ENCODE measurements at regions not wholly inside any gene's neighbourhood (a gene's known extent, or its start where the extent isn't known, plus 50 kb on each side); places are given as distances from the start of the nearest gene placed in this dataset.
"Not testable (repeated sequence)": the region's sequence is repeated elsewhere in the genome, so short reads cannot be mapped to it uniquely, and the experiment has no call there.

DNA sequence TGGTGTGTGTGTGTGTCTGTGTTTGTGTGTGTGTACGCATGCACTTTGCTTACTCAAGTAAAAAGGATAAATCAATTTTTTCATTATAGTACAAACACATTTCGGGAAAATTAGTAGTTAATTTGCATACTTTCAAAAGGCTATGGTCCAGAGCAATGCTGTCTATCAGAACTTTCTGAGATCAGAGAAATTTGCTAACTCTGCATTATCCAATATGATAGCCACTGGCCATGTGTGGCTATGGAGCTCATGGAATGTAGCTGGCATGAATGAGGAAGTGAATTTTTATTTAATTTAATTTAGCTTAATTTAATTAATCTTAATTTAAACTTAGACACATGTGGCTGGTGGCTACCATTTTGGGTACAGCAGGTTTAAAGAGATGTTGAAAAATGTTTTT is 289.6 kb downstream of the MAT2B start:
- no peak for DNase-seq

DNA sequence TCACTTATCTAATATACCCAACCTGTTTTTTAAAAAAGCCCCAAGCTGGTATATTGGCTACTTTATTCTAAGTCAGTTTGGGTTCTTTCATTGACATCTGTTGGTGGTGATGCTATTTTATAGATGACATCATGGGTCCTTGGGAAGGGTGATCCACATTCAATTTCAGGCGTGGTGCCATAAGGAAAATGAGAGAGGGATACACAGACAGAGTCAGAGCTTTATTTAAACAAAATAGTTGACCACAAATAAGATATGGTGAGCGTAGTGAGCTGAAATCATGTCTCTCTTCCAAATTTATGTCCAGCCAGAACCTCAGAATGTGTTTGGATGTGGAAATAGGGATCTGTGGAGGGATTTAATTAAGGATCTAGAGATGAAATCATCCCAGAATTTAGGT is 302.4 kb downstream of the MAT2B start:
- no peak for DNase-seq

DNA sequence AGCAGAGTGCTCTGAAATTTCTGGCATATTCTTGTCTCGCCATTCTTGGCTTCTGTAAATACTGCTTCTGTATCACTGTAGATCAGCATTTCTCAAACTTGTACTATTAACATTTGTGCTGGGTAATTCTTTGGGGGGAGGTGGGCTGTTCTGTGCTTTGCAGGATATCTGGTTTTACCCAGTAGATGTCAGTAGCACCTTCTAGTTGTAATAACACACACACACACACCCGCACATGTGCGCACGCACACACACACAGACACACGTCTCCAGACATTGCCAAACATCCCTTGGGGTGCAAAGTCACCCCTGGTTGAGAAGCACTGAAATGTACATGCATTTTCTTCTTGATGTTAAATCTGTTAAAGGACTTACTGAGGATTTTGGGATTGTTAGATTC is 304.1 kb downstream of the MAT2B start:
- no peak for DNase-seq

DNA sequence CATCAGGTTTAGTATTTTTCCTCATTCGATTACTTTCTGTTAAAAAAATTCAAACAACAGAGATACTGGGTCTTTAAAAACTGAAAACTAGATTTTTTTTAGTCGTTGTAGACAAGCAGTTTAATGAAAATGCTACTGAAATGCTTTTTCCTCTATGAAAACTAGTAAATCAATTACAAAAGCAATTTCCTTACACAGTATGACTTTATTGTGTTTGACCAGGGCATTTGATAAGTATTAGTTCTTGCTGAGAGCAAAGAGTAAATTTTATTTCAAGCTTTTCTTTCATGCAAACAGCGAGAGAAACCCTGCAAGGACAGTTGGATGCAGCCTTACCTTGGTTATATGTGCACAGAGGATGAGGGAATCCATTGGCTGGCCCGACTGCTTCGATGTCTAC is 308.5 kb downstream of the MAT2B start:
- DNase-seq = no peak

DNA sequence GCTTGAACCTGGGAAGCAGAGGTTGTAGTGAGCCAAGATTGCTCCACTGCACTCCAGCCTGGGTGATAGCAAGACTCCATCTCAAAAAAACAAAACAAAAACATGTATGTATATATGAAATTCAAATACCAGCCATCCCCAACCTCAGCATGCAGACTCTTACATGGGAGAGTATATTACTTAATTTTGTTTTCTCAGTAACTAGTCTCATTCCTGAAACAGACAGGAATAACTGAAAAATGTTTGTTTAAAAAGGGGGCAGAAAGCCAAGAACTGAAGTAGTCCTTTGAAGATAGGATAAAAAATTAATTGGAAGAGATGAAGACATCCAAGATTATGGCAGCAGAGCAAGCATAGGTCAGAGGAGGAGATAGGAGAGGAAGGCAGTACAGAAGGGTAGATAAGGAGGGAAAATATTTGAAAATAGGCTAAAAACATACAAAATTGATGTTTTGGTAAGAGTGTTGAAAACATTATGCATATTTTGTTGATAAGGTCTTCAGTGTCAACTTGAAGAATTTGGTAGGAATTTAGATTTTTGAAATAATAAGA is 309.9 kb downstream of the MAT2B start:
- DNase-seq = no peak

DNA sequence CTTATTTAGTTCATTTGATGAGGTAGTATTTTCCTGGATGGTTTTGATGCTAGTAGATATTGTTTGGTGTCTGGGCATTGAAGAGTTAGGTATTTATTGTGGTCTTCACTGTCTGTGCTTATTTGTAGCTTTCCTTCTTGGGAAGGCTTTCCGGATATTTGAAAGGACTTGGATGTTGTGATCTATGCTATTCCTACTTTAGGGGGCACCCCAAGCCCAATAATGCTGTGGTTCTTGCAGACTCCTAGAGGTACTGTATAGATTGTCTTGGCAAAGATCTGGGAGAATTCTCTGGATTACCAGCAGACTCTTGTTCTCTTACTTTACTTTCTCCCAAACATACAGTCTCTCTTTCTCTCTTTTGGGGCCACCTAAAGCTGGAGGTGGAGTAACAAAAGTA is 315.7 kb downstream of the MAT2B start:
- no peak for DNase-seq

DNA sequence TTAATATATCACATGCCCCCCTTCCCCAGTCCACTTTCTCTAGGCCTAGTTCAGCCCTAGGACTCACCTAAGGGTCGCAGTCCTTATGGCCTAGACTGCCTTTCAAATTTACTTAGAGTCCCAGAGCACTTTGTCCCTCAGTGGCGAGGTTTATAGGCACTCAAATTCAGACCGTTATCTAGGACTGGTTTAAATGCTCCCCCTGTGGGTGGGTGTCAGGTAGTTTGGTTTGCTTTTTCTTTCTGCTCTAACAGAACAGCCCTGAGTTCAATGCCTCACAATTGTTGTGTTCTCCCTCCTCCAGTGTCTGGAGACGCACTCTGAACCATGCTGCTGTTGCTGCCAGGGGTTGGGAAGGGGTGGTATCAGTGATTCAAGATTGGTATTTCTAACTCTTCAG is 317.1 kb downstream of the MAT2B start:
- DNase-seq = no peak

DNA sequence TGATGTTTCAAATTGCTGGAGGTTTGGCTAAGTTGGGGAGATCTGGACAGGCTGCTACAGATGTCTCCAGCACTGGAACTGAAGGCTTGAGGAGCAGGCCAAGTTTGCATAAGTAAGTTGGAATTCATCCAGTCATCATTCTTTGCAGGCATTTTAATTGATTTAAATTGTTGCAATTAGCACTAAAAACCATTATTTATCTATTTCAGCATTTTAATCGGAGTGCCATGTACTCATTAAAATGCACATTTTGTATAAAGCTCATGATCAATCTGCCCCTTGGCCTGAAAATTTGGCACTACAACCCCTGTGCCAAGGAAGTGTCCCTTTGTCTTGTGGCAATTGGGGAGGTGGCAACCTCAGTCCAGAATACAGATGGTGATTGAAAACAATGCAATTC is 320.2 kb downstream of the MAT2B start:
- no peak for DNase-seq

DNA sequence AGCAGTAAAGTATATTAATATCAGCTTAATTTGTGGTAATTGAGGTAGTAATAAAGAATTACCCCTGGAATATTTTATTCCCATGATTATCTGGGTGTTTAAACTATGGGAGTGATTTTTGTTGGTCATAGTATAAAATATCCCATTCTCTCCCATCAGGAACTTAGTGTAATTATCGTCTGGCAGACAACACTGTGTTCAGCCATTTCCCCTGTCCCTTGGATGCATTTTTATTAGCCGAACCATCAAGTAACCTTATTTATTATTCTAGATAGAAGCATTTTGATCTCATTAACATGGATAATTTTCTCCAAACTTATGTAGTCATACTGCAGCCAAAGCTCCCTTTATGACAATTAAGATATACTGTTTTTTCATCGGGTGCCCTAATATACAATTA is 320.8 kb downstream of the MAT2B start:
- no peak for DNase-seq

DNA sequence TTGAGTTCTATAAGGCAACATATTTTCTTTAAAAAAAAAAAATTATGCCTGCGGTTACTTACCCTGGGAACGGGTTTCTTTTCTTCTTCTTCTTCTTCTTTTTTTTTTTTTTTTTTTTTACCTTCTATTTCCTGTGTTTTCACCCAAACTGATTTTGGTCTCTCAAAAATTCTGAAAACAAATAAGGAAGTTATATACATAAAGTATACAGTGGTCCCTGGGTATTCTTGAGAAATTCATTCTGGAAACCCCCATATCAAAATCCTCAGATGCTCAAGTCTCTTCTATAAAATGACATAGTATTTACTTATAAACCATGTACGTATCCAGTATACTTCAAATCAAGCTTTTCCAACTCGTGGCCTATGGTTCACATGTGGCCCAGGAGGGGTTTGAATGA is 326.7 kb downstream of the MAT2B start:
- no peak for DNase-seq

DNA sequence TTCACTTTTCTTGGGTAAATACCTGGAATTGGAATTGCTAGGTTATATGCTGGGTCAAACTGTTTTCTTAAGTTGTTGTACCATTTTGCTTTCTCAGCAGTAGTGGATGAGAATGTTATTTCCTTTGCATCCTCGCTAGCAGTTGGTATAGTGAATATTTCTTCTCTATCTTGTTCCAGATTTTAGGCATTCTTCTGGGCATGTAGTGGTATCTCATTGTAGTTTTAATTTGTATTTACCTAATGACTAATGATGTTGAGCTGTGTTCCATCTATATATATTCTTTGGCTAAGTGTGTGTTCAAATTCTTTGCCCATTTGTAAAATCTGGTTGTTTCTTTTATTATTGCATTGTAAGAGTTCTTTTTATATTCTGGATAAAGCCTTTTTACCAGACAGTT is 333.3 kb downstream of the MAT2B start:
- DNase-seq = no peak

DNA sequence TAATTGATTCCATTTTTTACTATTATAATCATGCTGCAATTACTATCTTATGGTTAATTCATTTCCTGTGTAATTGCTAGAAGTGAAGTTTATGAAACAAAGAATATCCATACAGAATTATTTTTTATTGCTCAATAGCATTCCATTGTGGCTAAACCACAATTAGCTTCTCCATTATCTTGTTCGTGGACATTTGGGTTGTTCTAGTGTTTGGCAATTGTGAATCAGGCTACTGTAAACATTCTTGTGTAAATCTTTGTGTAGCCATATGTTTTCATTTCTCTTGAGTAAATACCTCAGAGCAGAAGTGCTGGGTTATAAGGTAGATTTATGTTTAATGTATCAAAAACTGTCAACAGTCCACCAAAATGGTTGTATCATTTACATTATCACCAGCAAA is 341.1 kb downstream of the MAT2B start:
- DNase-seq = no peak

DNA sequence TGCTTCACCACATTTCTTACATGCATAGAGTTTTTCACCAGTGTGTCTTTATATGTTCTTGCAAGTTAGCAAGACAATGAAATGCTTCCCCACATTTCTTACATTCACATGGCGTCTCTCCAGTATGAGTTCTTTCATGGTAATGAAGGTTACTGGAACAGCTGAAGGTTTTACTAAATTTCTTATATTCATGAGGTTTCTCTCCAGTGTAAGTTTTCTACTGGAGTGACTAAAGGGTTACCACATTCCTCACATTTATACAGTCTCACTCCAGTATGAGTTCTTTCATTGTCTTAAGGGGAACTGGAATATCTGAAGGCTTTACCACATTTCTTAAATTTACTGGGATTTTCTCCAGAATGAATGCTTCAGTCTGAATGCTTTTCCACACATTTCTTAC is 350.3 kb downstream of the MAT2B start:
- DNase-seq = no peak

DNA sequence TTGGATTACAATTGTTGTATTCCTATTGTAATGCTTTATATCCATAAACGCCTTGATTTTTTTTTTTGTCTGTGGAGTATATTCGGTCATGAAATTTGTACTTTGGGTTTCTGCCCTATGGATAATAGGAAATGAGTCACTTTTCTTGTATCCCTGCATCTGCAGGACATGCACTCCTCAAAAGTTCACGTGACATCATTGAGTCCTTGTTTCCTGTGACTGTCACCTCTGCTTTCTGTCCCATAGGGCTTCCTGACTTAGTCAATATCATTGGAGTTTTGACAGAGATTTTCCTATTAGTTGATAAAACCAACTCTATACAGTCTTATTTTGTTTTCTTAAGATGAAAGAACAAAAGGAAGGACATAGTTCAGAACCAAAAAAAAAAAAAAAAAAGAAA is 356.3 kb downstream of the MAT2B start:
- DNase-seq = no peak

DNA sequence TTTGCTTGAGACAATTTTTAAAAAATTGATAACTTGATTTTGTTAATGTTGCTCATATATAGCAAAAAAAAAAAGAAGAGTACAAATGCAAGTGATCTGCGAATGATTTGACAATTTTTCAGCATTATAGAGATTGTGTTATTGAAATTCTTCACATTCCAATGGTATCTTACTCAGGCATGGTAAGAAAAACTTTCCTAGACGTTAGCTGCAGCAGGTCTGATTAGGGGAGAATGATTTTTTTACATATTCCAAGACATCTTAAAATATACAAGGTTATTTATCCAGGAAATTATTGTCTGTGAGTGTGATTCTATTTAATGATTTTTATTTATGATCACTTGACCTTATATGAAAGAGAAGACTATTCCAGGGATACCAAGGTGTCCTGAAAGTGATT is 361.9 kb downstream of the MAT2B start:
- DNase-seq = no peak

DNA sequence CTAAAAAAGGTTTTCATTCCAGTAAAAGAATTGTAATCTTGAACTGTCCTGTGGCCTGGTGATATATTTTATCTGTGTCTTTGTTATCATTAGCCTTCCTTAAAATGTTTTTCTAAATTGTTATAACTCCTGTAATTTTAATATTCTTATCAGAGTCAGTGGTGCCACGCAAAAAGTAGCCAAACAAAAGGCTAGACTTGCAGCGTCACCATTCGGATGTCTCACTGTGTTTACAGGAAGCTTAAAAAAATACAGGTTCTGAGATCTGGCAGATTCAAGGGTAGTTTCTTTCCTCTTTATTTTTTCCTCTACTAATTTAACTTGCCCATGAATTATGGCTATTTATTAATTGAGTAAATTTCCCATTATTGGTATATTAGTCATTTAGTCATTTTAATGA is 362.3 kb downstream of the MAT2B start:
- DNase-seq = no peak

DNA sequence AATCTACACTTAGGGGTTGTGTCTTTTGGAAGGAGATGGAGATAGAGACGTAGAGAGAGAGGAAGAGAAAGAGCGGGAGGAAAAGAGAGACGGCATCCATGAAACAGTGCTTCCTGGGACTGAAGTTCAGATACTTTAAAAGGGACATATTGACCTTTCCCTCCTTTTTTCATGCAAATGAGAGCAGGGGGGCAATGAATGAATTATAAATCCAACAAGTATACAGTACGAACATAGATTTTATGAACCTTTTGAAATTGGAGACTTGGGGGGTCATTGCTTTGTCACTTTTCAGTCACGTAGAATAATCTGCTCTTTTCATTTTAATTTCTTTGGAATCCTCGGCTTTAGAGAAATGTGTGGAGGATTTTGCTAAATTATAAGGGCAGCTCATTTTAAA is 364.2 kb downstream of the MAT2B start:
- no peak for DNase-seq

DNA sequence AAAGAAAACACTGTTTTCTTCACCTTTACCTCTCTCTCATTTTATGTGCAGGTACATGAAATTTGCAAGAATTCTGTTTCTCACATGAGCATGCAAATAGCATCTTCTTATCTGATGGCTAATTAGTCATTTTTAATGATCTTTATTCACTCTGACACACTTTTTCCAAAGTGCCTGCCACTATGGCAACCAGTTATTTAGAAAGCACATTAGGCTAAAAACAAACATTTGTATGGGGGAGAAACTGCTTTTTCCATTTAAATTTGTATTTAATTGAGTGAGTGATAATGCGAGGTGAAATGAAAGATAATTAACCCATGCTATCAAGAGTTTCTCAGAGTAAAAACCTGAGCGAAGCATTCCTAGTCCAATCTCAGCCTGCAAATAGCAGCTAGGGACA is 365.0 kb downstream of the MAT2B start:
- DNase-seq = no peak

DNA sequence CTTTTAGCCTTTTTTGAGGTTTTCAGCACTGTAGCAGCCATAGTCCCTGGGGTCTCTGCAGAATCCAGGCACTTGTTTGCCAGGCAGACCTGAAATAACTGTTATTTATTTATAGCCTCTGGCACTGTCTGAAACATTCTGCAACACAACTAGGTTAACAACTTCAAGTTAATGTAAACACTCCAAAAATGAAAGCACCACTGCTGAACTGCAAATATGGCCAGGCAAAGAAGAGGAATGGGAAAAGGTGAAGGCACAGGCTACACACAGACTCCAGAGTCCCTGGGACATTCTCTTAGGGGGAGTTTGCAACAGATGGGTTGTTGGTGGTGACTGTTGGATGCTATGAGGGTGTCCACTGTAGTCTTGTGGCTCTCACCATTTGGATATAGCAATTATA is 369.0 kb downstream of the MAT2B start:
- DNase-seq = no peak

DNA sequence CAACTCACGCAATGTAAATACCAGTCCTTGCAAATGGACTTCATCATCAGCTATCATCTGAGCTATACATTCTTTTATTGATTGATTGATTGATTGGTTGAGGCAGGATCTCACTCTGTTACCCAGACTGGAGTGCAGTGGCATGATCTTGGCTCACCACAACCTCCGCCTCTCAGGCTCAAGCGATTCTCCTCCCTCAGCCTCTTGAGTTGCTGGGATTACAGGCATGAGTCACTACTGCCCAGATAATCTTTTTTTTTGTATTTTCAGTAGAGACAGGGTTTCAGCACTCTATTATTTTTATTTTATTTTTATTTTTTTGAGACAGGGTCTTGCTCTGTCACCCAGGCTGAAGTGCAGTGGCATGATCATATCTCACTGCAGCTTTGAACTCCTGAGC is 369.5 kb downstream of the MAT2B start:
- not testable (repeated sequence) for DNase-seq

DNA sequence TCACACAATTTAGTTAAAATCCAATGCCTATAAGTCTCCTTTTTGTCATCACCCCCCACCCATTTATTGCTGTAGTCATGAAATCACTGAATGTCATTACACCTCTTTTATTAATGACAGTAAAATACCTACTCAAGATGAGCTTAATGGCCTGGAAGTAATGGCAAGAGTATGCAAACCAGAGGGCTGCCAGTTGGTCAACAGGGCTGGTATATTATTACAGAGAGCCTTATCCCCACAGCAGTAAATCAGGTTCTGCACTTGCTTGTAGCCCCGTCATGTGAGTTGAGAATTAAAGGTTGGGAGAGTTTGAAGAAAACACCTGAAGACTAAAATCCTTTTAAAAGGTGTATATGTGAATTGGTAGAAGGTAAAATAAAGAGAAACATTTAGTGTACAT is 372.4 kb downstream of the MAT2B start:
- DNase-seq = no peak

DNA sequence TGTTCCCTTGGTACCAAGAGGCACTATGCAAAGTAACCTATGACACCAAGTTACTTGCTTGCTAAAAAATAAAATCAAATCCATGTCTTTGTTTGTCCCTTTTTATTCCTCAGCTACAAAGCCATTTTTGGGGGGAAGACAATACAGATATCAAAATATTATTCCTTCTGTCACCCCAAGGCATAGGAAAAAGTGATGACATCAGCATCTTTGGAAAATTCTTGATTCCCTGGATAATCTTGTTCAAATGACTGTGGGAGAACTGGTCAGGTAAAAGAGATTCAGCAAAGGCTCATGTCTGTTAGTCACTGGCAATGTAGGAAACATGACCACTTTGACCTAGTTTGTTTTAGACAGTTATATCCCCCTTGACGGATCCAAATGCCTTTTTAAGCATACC is 373.1 kb downstream of the MAT2B start:
- DNase-seq = no peak

DNA sequence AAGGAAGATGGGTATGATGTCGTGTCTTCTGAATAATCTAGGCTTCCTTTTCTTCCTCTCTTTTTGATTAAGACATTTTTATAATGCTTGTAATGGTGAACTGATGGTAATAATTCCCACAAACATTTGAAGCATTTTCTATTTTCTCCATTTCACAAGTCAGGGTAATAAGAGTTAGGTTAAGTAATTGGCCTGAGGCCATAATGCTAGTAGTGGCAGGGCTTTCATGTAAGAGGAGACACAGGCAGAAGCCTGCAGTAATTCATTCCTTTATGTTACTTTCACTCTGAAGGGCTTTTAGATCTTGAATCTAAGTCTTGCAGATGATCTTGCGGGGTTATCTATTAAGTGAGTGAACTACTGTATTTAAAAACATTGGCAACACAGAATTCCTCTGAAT is 374.9 kb downstream of the MAT2B start:
- no peak for DNase-seq

DNA sequence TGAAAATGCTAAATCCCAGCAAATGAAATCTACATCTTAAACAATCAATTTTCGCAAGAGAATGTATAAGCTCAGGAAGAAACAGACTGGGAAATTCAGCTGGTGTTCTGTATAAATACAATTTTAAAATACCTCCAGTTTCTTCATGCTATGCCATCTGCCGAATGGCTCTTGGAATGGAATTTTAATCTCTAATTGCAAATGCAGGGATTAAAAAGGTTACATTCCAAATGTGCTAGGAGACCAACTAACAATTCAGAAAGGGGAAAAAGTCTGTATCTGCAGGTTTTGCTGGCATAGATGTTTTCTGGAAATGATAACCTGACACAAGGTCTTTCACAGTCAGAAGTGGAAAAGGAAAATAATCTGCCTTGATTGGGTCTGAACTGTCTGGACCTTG is 379.7 kb downstream of the MAT2B start:
- DNase-seq = no peak

DNA sequence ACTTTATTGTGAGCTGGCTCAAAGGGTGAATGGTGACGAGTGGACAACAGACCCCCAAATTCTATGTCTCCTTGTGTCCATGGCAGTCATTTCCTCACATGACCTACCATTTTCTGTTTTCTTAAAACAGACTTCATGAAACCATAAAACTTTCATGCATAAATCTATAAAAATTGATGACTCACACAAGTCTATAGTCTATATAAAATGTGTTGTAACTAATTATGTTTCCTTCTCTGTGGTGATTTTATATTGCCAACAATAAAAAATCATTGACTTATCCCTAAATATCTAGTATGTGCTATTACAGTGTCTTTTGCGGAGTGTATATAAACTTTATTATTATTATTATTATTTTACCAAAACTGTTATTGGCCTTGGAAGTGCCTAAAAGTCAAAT is 382.4 kb downstream of the MAT2B start:
- DNase-seq = no peak

DNA sequence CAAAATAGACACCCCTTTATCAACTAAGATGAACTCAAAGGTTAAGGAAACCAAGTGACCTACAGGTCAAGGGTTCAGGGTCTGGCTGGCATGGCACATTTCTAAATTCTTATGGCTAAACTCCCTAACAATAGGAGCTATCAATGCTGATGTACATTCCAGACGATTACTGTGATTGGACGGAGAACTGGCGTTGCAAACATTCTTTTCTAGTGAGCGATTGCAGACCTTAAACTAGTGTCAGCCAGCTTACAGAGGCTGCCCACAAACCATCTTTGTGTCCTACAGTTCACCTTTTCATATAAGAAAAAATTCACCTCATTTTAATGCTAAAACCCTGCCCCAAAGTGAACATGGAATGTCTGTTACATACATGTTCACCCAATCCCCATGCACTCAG is 382.9 kb downstream of the MAT2B start:
- DNase-seq = no peak
